K562 (cell line): ENCODE measurements at regions not wholly inside any gene's neighbourhood (a gene's known extent, or its start where the extent isn't known, plus 50 kb on each side); places are given as distances from the start of the nearest gene placed in this dataset.

Experiments
- ATAC-seq: fragments of 200-7000 bp; cut with Tn5 transposase; 3 replicates; pipeline ENCODE4 v1.9.1; 2020; ENCODE audit warnings: moderate library complexity
- BruUV-seq: library from RNA; stranded (reverse); fragments of 400-500 nt; replicated peaks from 2 replicates; lab custom pipeline; 2021; lab: Mats Ljungman, UMichigan
- CTCF ChIA-PET: fragments of 300-600 bp; formaldehyde crosslinking; extraction: SDS; loops from one replicate; lab custom pipeline; 2021; ENCODE audit warnings: low intra/inter-chr PET ratio; lab: Yijun Ruan, JAX
- POLR2A ChIA-PET: fragments of 300-600, 350-650 bp; sonication (Branson Sonifier 250); formaldehyde crosslinking; extraction: SDS; loops from one replicate; lab custom pipeline; 2021; ENCODE audit warnings: antibody characterized with exemption, inconsistent platforms; lab: Yijun Ruan, JAX
- DNase-seq, 4 experiments: peaks; one replicate each; pipeline versions ENCODE4 v3.0.0 to v3.0.0-alpha.2; 2011 to 2018; ENCODE audit warnings: low spot score in 3 of 4, mixed read lengths in 3 of 4; ENCODE audit errors: extremely low read depth in 1 of 4
- FAIRE-seq: peaks from 2 replicates; lab custom pipeline; 2011; peaks lifted over from hg19 to GRCh38; lab: Jason Lieb, UNC
- H2AFZ ChIP-seq: 2 replicates; pipeline ENCODE4 v1.6.0; 2011; ENCODE audit warnings: low read depth, low read length, control low read depth, inconsistent platforms
- H3K27ac ChIP-seq: fragments of 200-600 bp; 3 replicates; pipeline ENCODE4 v1.8.0; 2011; ENCODE audit warnings: low read depth, mild to moderate bottlenecking, control low read depth, inconsistent platforms, low read length, moderate library complexity, mixed read lengths; ENCODE audit errors: extremely low read depth
- H3K27me3 ChIP-seq, 2 experiments: fragments of 300-600 bp in 1 of 2; 2 replicates in 1 of 2; 3 replicates in 1 of 2; pipeline versions ENCODE4 v1.6.0 to v1.8.0; 2011; ENCODE audit warnings: inconsistent platforms in 2 of 2, low read length in 2 of 2, mild to moderate bottlenecking in 1 of 2, mixed read lengths in 1 of 2, moderate library complexity in 1 of 2; ENCODE audit not compliant: control insufficient read depth in 2 of 2, insufficient read depth in 2 of 2
- H3K36me3 ChIP-seq: fragments of 300-600 bp; 3 replicates; pipeline ENCODE4 v1.8.0; 2011; ENCODE audit warnings: mild to moderate bottlenecking, low read length, inconsistent platforms; ENCODE audit not compliant: control insufficient read depth, insufficient read depth
- H3K4me1 ChIP-seq, 2 experiments: fragments of 200-600 bp in 1 of 2; replicated peaks in 1 of 2; 2 replicates in 1 of 2; 3 replicates in 1 of 2; pipeline versions ENCODE4 v1.5.1 to v1.8.0; 2011; ENCODE audit warnings: inconsistent platforms in 2 of 2, low read length in 2 of 2, mild to moderate bottlenecking in 1 of 2, mixed read lengths in 1 of 2, moderate library complexity in 1 of 2; ENCODE audit not compliant: control insufficient read depth in 2 of 2, insufficient read depth in 2 of 2
- H3K4me2 ChIP-seq: 2 replicates; pipeline ENCODE4 v1.6.1; 2011; ENCODE audit warnings: low read length, control low read depth, inconsistent platforms, mixed read lengths; ENCODE audit not compliant: insufficient read depth
- H3K4me3 ChIP-seq: fragments of 200-600 bp; sonication (generic), shearing (Covaris generic); 2 replicates; pipeline ENCODE4 v1.5.1; 2016; ENCODE audit warnings: control low read depth, inconsistent platforms
- H3K79me2 ChIP-seq: fragments of 200-600 bp; 3 replicates; pipeline ENCODE4 v1.8.0; 2011; ENCODE audit warnings: low read length, inconsistent platforms; ENCODE audit not compliant: control insufficient read depth, insufficient read depth
- H3K9ac ChIP-seq, 2 experiments: 2 replicates each; pipeline versions ENCODE4 v1.6.0 to v1.6.1; 2011; ENCODE audit warnings: low read depth in 2 of 2, low read length in 2 of 2, control low read depth in 1 of 2, inconsistent platforms in 1 of 2, mild to moderate bottlenecking in 1 of 2, mixed read lengths in 1 of 2; ENCODE audit not compliant: insufficient read depth in 1 of 2
- H3K9me1 ChIP-seq: one replicate; pipeline ENCODE4 v1.6.0; 2011; ENCODE audit warnings: inconsistent platforms, mild to moderate bottlenecking, low read length, moderate library complexity; ENCODE audit not compliant: control insufficient read depth, insufficient read depth
- H3K9me3 ChIP-seq: replicated peaks from 2 replicates; pipeline ENCODE4 v1.5.1; 2011; ENCODE audit warnings: low read depth, low read length, inconsistent platforms; ENCODE audit not compliant: control insufficient read depth, insufficient read depth
- H4K20me1 ChIP-seq: replicated peaks from 2 replicates; pipeline ENCODE4 v1.6.1; 2011; ENCODE audit warnings: low read length, inconsistent platforms, mixed read lengths; ENCODE audit not compliant: control insufficient read depth, insufficient read depth
- WGBS: fragments of 100-300 bp; shearing (Covaris generic); methylation state at CpG from one replicate; pipeline ENCODE4 v1.1.6; 2016; ENCODE audit warnings: low coverage, mixed read lengths; ENCODE audit not compliant: insufficient coverage; ENCODE audit errors: missing lambda C conversion rate; 5-methylcytosine and 5-hydroxymethylcytosine counted together
- in situ Hi-C: fragments of 300-500 bp; cut with MboI; formaldehyde crosslinking; loops from 4 replicates; pipeline ENCODE4 v1.15.0; 2018; ENCODE audit warnings: inconsistent platforms, mixed read lengths
- intact Hi-C: fragments of 100-400 bp; cut with micrococcal nuclease; formaldehyde crosslinking; loops from 2 replicates; pipeline ENCODE4 v1.14.2; 2022
- TF ChIP-seq, protein P1 (sequence below): fragments of 250-450 bp; sonication (Bioruptor Pico); IDR thresholded peaks from 2 replicates; pipeline ENCODE4 v1.9.0; 2021; ENCODE audit warnings: mild to moderate bottlenecking, inconsistent platforms
- TF ChIP-seq, protein P2 (sequence below): IDR thresholded peaks from 2 replicates; pipeline ENCODE4 v1.6.1; 2011; ENCODE audit warnings: borderline replicate concordance, low read depth, mild to moderate bottlenecking, moderate library complexity, low read length; ENCODE audit not compliant: insufficient read depth, poor library complexity, severe bottlenecking

DNA sequence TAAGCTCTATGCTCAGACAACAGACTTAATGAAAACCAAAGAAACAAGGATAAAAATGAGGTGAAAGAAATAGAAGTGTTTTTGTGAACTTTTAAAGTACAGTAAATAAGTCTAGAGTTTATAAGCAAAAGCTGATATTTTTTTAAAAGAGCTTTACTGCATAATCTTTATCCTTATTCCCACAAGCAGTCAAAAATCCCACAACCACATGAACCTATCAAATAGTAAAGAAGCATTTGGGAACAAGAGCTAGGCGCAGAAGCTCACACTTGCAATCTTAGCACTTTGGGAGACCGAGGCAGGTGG lies 103.8 kb upstream of the TJP1 start:
- Histone ChIP-seq H3K27me3 (peaks cover 7 to 9% of the 10 kb centered on the region in 2 experiments; a peak in 3 of 5 replicates), H3K4me2 (no peak overlapping the region), H3K9me1 (no peaks in the 10 kb centered on the region), H2AFZ (no peak overlapping the region), H3K27ac (no peak overlapping the region), H3K36me3 (no peaks in the 10 kb centered on the region), H3K9ac (no peak overlapping the region), H3K79me2 (no peaks in the 10 kb centered on the region)
- DNase-seq (no peak), ATAC-seq (no peak), FAIRE-seq (no peak)
- intact Hi-C loops = loop anchor here (1.0 kb wide), 2 partner anchors 178 to 231 kb away; no protein-coding TSS in a partner anchor
- TF ChIP-seq, protein P1, sequence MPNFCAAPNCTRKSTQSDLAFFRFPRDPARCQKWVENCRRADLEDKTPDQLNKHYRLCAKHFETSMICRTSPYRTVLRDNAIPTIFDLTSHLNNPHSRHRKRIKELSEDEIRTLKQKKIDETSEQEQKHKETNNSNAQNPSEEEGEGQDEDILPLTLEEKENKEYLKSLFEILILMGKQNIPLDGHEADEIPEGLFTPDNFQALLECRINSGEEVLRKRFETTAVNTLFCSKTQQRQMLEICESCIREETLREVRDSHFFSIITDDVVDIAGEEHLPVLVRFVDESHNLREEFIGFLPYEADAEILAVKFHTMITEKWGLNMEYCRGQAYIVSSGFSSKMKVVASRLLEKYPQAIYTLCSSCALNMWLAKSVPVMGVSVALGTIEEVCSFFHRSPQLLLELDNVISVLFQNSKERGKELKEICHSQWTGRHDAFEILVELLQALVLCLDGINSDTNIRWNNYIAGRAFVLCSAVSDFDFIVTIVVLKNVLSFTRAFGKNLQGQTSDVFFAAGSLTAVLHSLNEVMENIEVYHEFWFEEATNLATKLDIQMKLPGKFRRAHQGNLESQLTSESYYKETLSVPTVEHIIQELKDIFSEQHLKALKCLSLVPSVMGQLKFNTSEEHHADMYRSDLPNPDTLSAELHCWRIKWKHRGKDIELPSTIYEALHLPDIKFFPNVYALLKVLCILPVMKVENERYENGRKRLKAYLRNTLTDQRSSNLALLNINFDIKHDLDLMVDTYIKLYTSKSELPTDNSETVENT (CRISPR knock-in tag) = no peak
- TF ChIP-seq, protein P2, sequence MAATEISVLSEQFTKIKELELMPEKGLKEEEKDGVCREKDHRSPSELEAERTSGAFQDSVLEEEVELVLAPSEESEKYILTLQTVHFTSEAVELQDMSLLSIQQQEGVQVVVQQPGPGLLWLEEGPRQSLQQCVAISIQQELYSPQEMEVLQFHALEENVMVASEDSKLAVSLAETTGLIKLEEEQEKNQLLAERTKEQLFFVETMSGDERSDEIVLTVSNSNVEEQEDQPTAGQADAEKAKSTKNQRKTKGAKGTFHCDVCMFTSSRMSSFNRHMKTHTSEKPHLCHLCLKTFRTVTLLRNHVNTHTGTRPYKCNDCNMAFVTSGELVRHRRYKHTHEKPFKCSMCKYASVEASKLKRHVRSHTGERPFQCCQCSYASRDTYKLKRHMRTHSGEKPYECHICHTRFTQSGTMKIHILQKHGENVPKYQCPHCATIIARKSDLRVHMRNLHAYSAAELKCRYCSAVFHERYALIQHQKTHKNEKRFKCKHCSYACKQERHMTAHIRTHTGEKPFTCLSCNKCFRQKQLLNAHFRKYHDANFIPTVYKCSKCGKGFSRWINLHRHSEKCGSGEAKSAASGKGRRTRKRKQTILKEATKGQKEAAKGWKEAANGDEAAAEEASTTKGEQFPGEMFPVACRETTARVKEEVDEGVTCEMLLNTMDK = peak; percentile 1
- TF ChIP-seq, all 486 proteins: peak for 1
- Histone ChIP-seq H3K9me3 (no peaks in the 10 kb centered on the region), H4K20me1 (no peaks in the 10 kb centered on the region; the same call in 1 of the 2 replicates), H3K4me1 (no peaks in the 10 kb centered on the region), H3K4me3 (no peak overlapping the region)
- WGBS = 0% methylated on average over 2 of the region's 2 CpGs
- ChIA-PET POLR2A (interaction anchor here (0.9 to 1.6 kb wide), 4 partner anchors 9 to 270 kb away, joined by 3 to 4 read pairs (median 3); no protein-coding TSS in a partner anchor), CTCF (interaction anchor here (1.0 to 1.7 kb wide), 7 partner anchors 9 to 269 kb away, joined by 3 to 18 read pairs (median 4); no protein-coding TSS in a partner anchor)
- BruUV-seq = no TSS peak
- in situ Hi-C loops = loop anchor here (10.0 kb wide), 1 partner anchor 231 kb away; no protein-coding TSS in a partner anchor
